K562 (cell line): ENCODE measurements at regions not wholly inside any gene's neighbourhood (a gene's known extent, or its start where the extent isn't known, plus 50 kb on each side); places are given as distances from the start of the nearest gene placed in this dataset.

Source experiments
- ATAC-seq: fragments of 200-7000 bp; cut with Tn5 transposase; 3 replicates; pipeline ENCODE4 v1.9.1; 2020; ENCODE audit warnings: moderate library complexity
- BruUV-seq: library from RNA; stranded (reverse); fragments of 400-500 nt; replicated peaks from 2 replicates; lab custom pipeline; 2021; lab: Mats Ljungman, UMichigan
- CTCF ChIA-PET: fragments of 300-600 bp; formaldehyde crosslinking; extraction: SDS; loops from one replicate; lab custom pipeline; 2021; ENCODE audit warnings: low intra/inter-chr PET ratio; lab: Yijun Ruan, JAX
- POLR2A ChIA-PET: fragments of 300-600, 350-650 bp; sonication (Branson Sonifier 250); formaldehyde crosslinking; extraction: SDS; loops from one replicate; lab custom pipeline; 2021; ENCODE audit warnings: antibody characterized with exemption, inconsistent platforms; lab: Yijun Ruan, JAX
- DNase-seq, 4 experiments: peaks; one replicate each; pipeline versions ENCODE4 v3.0.0 to v3.0.0-alpha.2; 2011 to 2018; ENCODE audit warnings: low spot score in 3 of 4, mixed read lengths in 3 of 4; ENCODE audit errors: extremely low read depth in 1 of 4
- FAIRE-seq: peaks from 2 replicates; lab custom pipeline; 2011; peaks lifted over from hg19 to GRCh38; lab: Jason Lieb, UNC
- H2AFZ ChIP-seq: 2 replicates; pipeline ENCODE4 v1.6.0; 2011; ENCODE audit warnings: low read depth, low read length, control low read depth, inconsistent platforms
- H3K27ac ChIP-seq: fragments of 200-600 bp; 3 replicates; pipeline ENCODE4 v1.8.0; 2011; ENCODE audit warnings: low read depth, mild to moderate bottlenecking, control low read depth, inconsistent platforms, low read length, moderate library complexity, mixed read lengths; ENCODE audit errors: extremely low read depth
- H3K27me3 ChIP-seq, 2 experiments: fragments of 300-600 bp in 1 of 2; 2 replicates in 1 of 2; 3 replicates in 1 of 2; pipeline versions ENCODE4 v1.6.0 to v1.8.0; 2011; ENCODE audit warnings: inconsistent platforms in 2 of 2, low read length in 2 of 2, mild to moderate bottlenecking in 1 of 2, mixed read lengths in 1 of 2, moderate library complexity in 1 of 2; ENCODE audit not compliant: control insufficient read depth in 2 of 2, insufficient read depth in 2 of 2
- H3K36me3 ChIP-seq: fragments of 300-600 bp; 3 replicates; pipeline ENCODE4 v1.8.0; 2011; ENCODE audit warnings: mild to moderate bottlenecking, low read length, inconsistent platforms; ENCODE audit not compliant: control insufficient read depth, insufficient read depth
- H3K4me1 ChIP-seq, 2 experiments: fragments of 200-600 bp in 1 of 2; replicated peaks in 1 of 2; 2 replicates in 1 of 2; 3 replicates in 1 of 2; pipeline versions ENCODE4 v1.5.1 to v1.8.0; 2011; ENCODE audit warnings: inconsistent platforms in 2 of 2, low read length in 2 of 2, mild to moderate bottlenecking in 1 of 2, mixed read lengths in 1 of 2, moderate library complexity in 1 of 2; ENCODE audit not compliant: control insufficient read depth in 2 of 2, insufficient read depth in 2 of 2
- H3K4me2 ChIP-seq: 2 replicates; pipeline ENCODE4 v1.6.1; 2011; ENCODE audit warnings: low read length, control low read depth, inconsistent platforms, mixed read lengths; ENCODE audit not compliant: insufficient read depth
- H3K4me3 ChIP-seq: fragments of 200-600 bp; sonication (generic), shearing (Covaris generic); 2 replicates; pipeline ENCODE4 v1.5.1; 2016; ENCODE audit warnings: control low read depth, inconsistent platforms
- H3K79me2 ChIP-seq: fragments of 200-600 bp; 3 replicates; pipeline ENCODE4 v1.8.0; 2011; ENCODE audit warnings: low read length, inconsistent platforms; ENCODE audit not compliant: control insufficient read depth, insufficient read depth
- H3K9ac ChIP-seq, 2 experiments: 2 replicates each; pipeline versions ENCODE4 v1.6.0 to v1.6.1; 2011; ENCODE audit warnings: low read depth in 2 of 2, low read length in 2 of 2, control low read depth in 1 of 2, inconsistent platforms in 1 of 2, mild to moderate bottlenecking in 1 of 2, mixed read lengths in 1 of 2; ENCODE audit not compliant: insufficient read depth in 1 of 2
- H3K9me1 ChIP-seq: one replicate; pipeline ENCODE4 v1.6.0; 2011; ENCODE audit warnings: inconsistent platforms, mild to moderate bottlenecking, low read length, moderate library complexity; ENCODE audit not compliant: control insufficient read depth, insufficient read depth
- H3K9me3 ChIP-seq: replicated peaks from 2 replicates; pipeline ENCODE4 v1.5.1; 2011; ENCODE audit warnings: low read depth, low read length, inconsistent platforms; ENCODE audit not compliant: control insufficient read depth, insufficient read depth
- H4K20me1 ChIP-seq: replicated peaks from 2 replicates; pipeline ENCODE4 v1.6.1; 2011; ENCODE audit warnings: low read length, inconsistent platforms, mixed read lengths; ENCODE audit not compliant: control insufficient read depth, insufficient read depth
- CREM ChIP-seq: IDR thresholded peaks from 2 replicates; pipeline ENCODE4 v1.6.1; 2014; ENCODE audit warnings: antibody characterized with exemption, low read depth
- GATAD2A ChIP-seq: fragments of 450-650 bp; IDR thresholded peaks from 2 replicates; pipeline ENCODE4 v1.6.1; 2017
- HDAC2 ChIP-seq: fragments of 450-650 bp; IDR thresholded peaks from 2 replicates; pipeline ENCODE4 v1.6.1; 2016; ENCODE audit warnings: mild to moderate bottlenecking
- HLTF ChIP-seq: fragments of 450-650 bp; IDR thresholded peaks from 2 replicates; pipeline ENCODE4 v1.6.1; 2016
- SPI1 ChIP-seq: IDR thresholded peaks from 2 replicates; pipeline ENCODE4 v1.6.1; 2011; ENCODE audit warnings: low read depth, low read length, control low read depth, borderline replicate concordance
- ZNF717 ChIP-seq: fragments of 250-450 bp; sonication (Bioruptor Pico); IDR thresholded peaks from 2 replicates; pipeline ENCODE4 v1.5.0; 2021
- WGBS: fragments of 100-300 bp; shearing (Covaris generic); methylation state at CpG from one replicate; pipeline ENCODE4 v1.1.6; 2016; ENCODE audit warnings: low coverage, mixed read lengths; ENCODE audit not compliant: insufficient coverage; ENCODE audit errors: missing lambda C conversion rate; 5-methylcytosine and 5-hydroxymethylcytosine counted together
- in situ Hi-C: fragments of 300-500 bp; cut with MboI; formaldehyde crosslinking; loops from 4 replicates; pipeline ENCODE4 v1.15.0; 2018; ENCODE audit warnings: inconsistent platforms, mixed read lengths
- intact Hi-C: fragments of 100-400 bp; cut with micrococcal nuclease; formaldehyde crosslinking; loops from 2 replicates; pipeline ENCODE4 v1.14.2; 2022
- TF ChIP-seq, protein P1 (sequence below): fragments of 450-650 bp; formaldehyde crosslinking; IDR thresholded peaks from 2 replicates; pipeline ENCODE4 v1.4.0; 2020; ENCODE audit warnings: mild to moderate bottlenecking, mixed read lengths

DNA sequence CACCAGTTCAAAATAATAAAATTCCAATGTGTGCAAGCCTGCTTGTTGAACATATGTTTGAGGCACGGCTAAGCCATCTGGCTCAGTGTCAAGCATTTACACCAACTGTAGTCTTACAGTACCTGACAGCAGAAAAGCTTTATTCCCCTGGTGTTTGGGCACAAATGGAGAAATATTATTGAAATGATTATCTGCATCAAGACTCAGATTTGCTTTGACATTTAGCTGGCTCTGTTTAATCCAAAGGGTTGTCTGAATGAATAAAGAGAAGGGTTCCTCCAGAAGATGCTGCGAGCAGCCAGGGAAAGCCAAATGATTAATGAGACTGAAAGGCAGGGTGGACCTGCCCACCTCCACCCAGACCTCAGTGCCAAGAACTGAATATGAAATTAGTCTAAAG lies 393.2 kb upstream of the GALNT5 start:
- DNase-seq (no peak), ATAC-seq (no peak), FAIRE-seq (no peak)
- no peaks in the 10 kb centered on the region for H3K36me3 ChIP-seq
- H3K9ac ChIP-seq = no peak overlapping the region
- intact Hi-C loops = no loop called here
- no peaks in the 10 kb centered on the region for H3K9me3 ChIP-seq
- TF ChIP-seq ZNF717 (CRISPR knock-in tag) (no peak), SPI1 (no peak), HDAC2 (no peak), GATAD2A (no peak), HLTF (no peak), CREM (no peak)
- TF ChIP-seq, protein P1, sequence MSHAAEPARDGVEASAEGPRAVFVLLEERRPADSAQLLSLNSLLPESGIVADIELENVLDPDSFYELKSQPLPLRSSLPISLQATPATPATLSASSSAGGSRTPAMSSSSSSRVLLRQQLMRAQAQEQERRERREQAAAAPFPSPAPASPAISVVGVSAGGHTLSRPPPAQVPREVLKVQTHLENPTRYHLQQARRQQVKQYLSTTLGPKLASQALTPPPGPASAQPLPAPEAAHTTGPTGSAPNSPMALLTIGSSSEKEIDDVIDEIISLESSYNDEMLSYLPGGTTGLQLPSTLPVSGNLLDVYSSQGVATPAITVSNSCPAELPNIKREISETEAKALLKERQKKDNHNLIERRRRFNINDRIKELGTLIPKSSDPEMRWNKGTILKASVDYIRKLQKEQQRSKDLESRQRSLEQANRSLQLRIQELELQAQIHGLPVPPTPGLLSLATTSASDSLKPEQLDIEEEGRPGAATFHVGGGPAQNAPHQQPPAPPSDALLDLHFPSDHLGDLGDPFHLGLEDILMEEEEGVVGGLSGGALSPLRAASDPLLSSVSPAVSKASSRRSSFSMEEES (CRISPR knock-in tag) = no peak
- H3K4me3 ChIP-seq = no peak overlapping the region
- H3K27me3 ChIP-seq = no peaks in the 10 kb centered on the region
- no peak overlapping the region for H2AFZ ChIP-seq
- no TSS peak for BruUV-seq
- WGBS = 0% methylated on average over 2 of the region's 2 CpGs
- no peaks in the 10 kb centered on the region for H4K20me1 ChIP-seq
- H3K9me1 ChIP-seq = no peaks in the 10 kb centered on the region
- no peak overlapping the region for H3K4me2 ChIP-seq
- H3K79me2 ChIP-seq = no peaks in the 10 kb centered on the region
- in situ Hi-C loops = no loop called here
- ChIA-PET POLR2A (interaction anchor here (0.7 to 1.0 kb wide), 2 partner anchors 12 to 578 kb away, joined by 3 read pairs; no protein-coding TSS in a partner anchor), CTCF (no interaction called here)
- H3K4me1 ChIP-seq = no peaks in the 10 kb centered on the region
- H3K27ac ChIP-seq = no peak overlapping the region
